Left kidney (tissue), 1 donor: ENCODE measurements at regions not wholly inside any gene's neighbourhood (a gene's known extent, or its start where the extent isn't known, plus 50 kb on each side); places are given as distances from the start of the nearest gene placed in this dataset.
"Not testable (repeated sequence)": the region's sequence is repeated elsewhere in the genome, so short reads cannot be mapped to it uniquely, and the experiment has no call there.

ENCODE experiments used
- DNase-seq: peaks from one replicate; pipeline ENCODE4 v3.0.0-alpha.2; 2013

GRCh38 chr22:47315862-47316419, 553.5 kb downstream of the TBC1D22A start:
- DNase-seq, result no peak

- DNase-seq, result no peak
These were observed 548.2 kb downstream of the TBC1D22A start for GRCh38 chr22:47310601-47311000.

GRCh38 chr22:47309946-47310345, 547.5 kb downstream of the TBC1D22A start:
- DNase-seq, result no peak

GRCh38 chr22:47309476-47309875, 547.0 kb downstream of the TBC1D22A start:
- no peak for DNase-seq

- no peak for DNase-seq
These were observed 546.4 kb downstream of the TBC1D22A start for GRCh38 chr22:47308886-47309285.

- no peak for DNase-seq
These were observed 545.4 kb downstream of the TBC1D22A start for GRCh38 chr22:47307822-47308221.

- no peak for DNase-seq
These were observed 544.9 kb downstream of the TBC1D22A start for GRCh38 chr22:47307326-47307725.

GRCh38 chr22:47304854-47305253, 542.4 kb downstream of the TBC1D22A start:
- DNase-seq, result no peak

GRCh38 chr22:47304191-47304831, 541.9 kb downstream of the TBC1D22A start:
- no peak for DNase-seq

- DNase-seq, result no peak
These were observed 540.9 kb downstream of the TBC1D22A start for GRCh38 chr22:47303161-47303890.

- DNase-seq, result not testable (repeated sequence)
These were observed 540.1 kb downstream of the TBC1D22A start for GRCh38 chr22:47302587-47302986.

- DNase-seq, result no peak
These were observed 539.5 kb downstream of the TBC1D22A start for GRCh38 chr22:47301820-47302475.

- DNase-seq, result no peak
These were observed 538.4 kb downstream of the TBC1D22A start for GRCh38 chr22:47300698-47301405.

- DNase-seq, result no peak
These were observed 537.6 kb downstream of the TBC1D22A start for GRCh38 chr22:47299863-47300697.

GRCh38 chr22:47299211-47299862, 536.9 kb downstream of the TBC1D22A start:
- DNase-seq, result no peak

- no peak for DNase-seq
These were observed 535.8 kb downstream of the TBC1D22A start for GRCh38 chr22:47298017-47298785.

GRCh38 chr22:47297261-47298016, 535.0 kb downstream of the TBC1D22A start:
- no peak for DNase-seq

- DNase-seq, result no peak
These were observed 534.2 kb downstream of the TBC1D22A start for GRCh38 chr22:47296405-47297260.
